Transverse colon (tissue), 3 donors: ENCODE measurements at regions not wholly inside any gene's neighbourhood (a gene's known extent, or its start where the extent isn't known, plus 50 kb on each side); places are given as distances from the start of the nearest gene placed in this dataset.

ENCODE experiments used
- EP300 ChIP-seq: sonication (generic); formaldehyde crosslinking; IDR thresholded peaks from one replicate; pipeline ENCODE4 v1.6.1; 2017; ENCODE audit warnings: antibody characterized with exemption, low read depth
- POLR2A ChIP-seq: fragments of 450-650 bp; IDR thresholded peaks from one replicate; pipeline ENCODE4 v1.6.1; 2016; ENCODE audit warnings: antibody characterized with exemption, mild to moderate bottlenecking, moderate library complexity
- TF ChIP-seq, protein P1 (sequence below), 5 experiments: fragments of 200-600 bp in 3 of 5; fragments of 450-650 bp in 2 of 5; sonication (generic) in 3 of 5; IDR thresholded peaks; 1 replicate in 2 of 5; 2 replicates in 3 of 5; pipeline ENCODE4 v1.5.1; 2016 to 2017; ENCODE audit warnings: antibody characterized with exemption in 5 of 5, inconsistent platforms in 3 of 5, mild to moderate bottlenecking in 2 of 5, moderate library complexity in 1 of 5

DNA sequence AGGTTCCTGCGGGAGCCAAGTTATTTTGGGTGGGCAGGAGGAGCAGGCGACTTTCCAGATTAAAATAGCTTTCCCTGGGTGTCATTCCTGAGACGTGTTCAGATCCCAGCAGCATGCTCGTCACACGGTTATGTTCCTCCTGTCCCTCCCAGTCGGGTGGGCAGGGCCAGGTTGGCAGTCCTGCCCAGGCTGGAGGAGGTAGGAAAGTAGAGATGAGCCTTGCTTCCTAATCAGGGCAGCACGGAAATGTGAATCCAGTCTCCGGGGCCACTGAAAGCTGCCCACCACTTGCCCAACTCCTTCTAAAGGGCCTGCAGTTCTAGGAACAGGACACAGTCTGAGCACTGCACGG is 137.0 kb downstream of the MRPL14 start:
- TF ChIP-seq, protein P1, sequence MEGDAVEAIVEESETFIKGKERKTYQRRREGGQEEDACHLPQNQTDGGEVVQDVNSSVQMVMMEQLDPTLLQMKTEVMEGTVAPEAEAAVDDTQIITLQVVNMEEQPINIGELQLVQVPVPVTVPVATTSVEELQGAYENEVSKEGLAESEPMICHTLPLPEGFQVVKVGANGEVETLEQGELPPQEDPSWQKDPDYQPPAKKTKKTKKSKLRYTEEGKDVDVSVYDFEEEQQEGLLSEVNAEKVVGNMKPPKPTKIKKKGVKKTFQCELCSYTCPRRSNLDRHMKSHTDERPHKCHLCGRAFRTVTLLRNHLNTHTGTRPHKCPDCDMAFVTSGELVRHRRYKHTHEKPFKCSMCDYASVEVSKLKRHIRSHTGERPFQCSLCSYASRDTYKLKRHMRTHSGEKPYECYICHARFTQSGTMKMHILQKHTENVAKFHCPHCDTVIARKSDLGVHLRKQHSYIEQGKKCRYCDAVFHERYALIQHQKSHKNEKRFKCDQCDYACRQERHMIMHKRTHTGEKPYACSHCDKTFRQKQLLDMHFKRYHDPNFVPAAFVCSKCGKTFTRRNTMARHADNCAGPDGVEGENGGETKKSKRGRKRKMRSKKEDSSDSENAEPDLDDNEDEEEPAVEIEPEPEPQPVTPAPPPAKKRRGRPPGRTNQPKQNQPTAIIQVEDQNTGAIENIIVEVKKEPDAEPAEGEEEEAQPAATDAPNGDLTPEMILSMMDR (IDR thresholded peaks at IDR 0.05) = no peak
- TF ChIP-seq EP300 = no peak
- no peak for TF ChIP-seq POLR2A
